Keratinocyte (primary cell): ENCODE measurements at regions not wholly inside any gene's neighbourhood (a gene's known extent, or its start where the extent isn't known, plus 50 kb on each side); places are given as distances from the start of the nearest gene placed in this dataset.

Source experiments
- EZH2 ChIP-seq: IDR thresholded peaks from one replicate; pipeline ENCODE4 v1.6.1; 2012; ENCODE audit warnings: inconsistent platforms, mild to moderate bottlenecking, low read length, moderate library complexity
- TF ChIP-seq, protein P1 (sequence below), 3 experiments: IDR thresholded peaks in 1 of 3; conservative IDR thresholded peaks in 1 of 3; optimal IDR thresholded peaks in 1 of 3; 2 replicates in 2 of 3; 3 replicates in 1 of 3; pipeline versions ENCODE3 to v1.5.1; 2011; ENCODE audit warnings: low read length in 3 of 3, mild to moderate bottlenecking in 3 of 3, moderate library complexity in 2 of 3, control low read depth in 1 of 3, inconsistent platforms in 1 of 3; ENCODE audit not compliant: insufficient read depth in 2 of 3; ENCODE audit errors: extremely low read depth in 1 of 3

DNA sequence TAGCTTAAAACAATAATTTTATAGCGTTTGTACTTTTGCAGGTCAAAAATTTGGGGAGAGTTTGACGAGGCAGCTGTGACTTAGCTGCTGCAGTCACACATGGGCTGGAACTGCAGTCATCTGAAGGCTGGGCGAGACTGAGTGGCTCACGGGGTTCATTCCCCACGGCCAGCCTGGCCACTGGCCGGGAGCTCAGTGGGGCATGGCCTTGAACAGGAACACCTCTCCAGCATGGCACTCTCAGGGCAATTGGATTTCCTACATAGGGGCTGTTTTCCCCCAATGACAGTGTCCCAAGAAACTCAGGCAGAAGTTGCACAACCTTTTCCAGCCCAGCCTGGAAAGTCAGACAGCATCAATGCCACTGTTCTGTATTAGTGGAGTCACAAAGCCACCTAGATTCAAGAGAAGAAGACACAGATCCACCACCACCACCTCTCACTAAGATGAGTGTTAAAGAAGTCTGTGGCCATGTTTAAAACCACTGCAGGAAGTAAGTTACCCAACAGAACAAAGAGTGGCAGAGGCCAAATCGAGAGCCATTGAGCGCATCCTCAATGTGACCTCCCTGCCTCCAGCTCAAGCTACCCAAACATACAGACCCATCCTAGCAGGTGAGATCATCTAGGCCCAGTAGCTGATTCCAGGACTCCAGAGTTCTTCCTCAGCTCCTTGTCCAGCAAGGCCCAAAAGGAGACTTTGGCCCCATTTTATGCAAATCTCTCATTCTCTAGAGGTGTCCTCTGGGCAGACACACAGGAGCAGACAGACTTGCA lies 618.7 kb upstream of the CADM1 start:
- TF ChIP-seq, protein P1, sequence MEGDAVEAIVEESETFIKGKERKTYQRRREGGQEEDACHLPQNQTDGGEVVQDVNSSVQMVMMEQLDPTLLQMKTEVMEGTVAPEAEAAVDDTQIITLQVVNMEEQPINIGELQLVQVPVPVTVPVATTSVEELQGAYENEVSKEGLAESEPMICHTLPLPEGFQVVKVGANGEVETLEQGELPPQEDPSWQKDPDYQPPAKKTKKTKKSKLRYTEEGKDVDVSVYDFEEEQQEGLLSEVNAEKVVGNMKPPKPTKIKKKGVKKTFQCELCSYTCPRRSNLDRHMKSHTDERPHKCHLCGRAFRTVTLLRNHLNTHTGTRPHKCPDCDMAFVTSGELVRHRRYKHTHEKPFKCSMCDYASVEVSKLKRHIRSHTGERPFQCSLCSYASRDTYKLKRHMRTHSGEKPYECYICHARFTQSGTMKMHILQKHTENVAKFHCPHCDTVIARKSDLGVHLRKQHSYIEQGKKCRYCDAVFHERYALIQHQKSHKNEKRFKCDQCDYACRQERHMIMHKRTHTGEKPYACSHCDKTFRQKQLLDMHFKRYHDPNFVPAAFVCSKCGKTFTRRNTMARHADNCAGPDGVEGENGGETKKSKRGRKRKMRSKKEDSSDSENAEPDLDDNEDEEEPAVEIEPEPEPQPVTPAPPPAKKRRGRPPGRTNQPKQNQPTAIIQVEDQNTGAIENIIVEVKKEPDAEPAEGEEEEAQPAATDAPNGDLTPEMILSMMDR (optimal IDR thresholded peaks at IDR 0.05 in 1 of 3, IDR thresholded peaks at IDR 0.05 in 1 of 3, conservative IDR thresholded peaks at IDR 0.05 in 1 of 3; ENCODE audit: extremely low read depth in 1 of 3, insufficient read depth in 2 of 3, low read length in 3 of 3), result no peak
- no peak for TF ChIP-seq EZH2
